Adrenal gland (tissue), 9 donors: ENCODE measurements at regions not wholly inside any gene's neighbourhood (a gene's known extent, or its start where the extent isn't known, plus 50 kb on each side); places are given as distances from the start of the nearest gene placed in this dataset.

ENCODE experiments used
- DNase-seq, 7 donors: peaks; one replicate each; pipeline ENCODE4 v3.0.0-alpha.2; 2019 to 2020
- H3K27ac ChIP-seq, 5 donors: fragments of 200-600 bp; sonication (generic) in 4 of 5; 1 replicate in 3 of 5; 2 replicates in 2 of 5; pipeline versions ENCODE4 v1.5.1 to v1.8.0; 2016 to 2020; ENCODE audit warnings: mild to moderate bottlenecking in 1 of 5
- H3K27me3 ChIP-seq: fragments of 200-600 bp; 2 replicates; pipeline ENCODE4 v1.8.0; 2021
- H3K36me3 ChIP-seq, 2 donors: fragments of 200-600 bp; replicated peaks in 1 of 2; 1 replicate in 1 of 2; 2 replicates in 1 of 2; pipeline versions ENCODE4 v1.5.1 to v1.8.0; 2018 to 2022
- H3K4me1 ChIP-seq, 2 donors: fragments of 200-600 bp; replicated peaks in 1 of 2; 1 replicate in 1 of 2; 2 replicates in 1 of 2; pipeline versions ENCODE4 v1.5.1 to v1.8.0; 2018 to 2021
- H3K4me3 ChIP-seq, 4 donors: fragments of 200-600 bp; sonication (generic) in 3 of 4; one replicate each; pipeline ENCODE4 v1.5.1; 2016 to 2018
- H3K9me3 ChIP-seq, 3 donors: fragments of 200-600 bp; sonication (generic) in 1 of 3; replicated peaks in 1 of 3; 1 replicate in 2 of 3; 2 replicates in 1 of 3; pipeline versions ENCODE4 v1.5.1 to v1.8.0; 2016 to 2021
- POLR2A ChIP-seq, 2 donors: fragments of 450-650 bp; IDR thresholded peaks; one replicate each; pipeline ENCODE4 v1.6.1; 2017; ENCODE audit warnings: antibody characterized with exemption in 2 of 2, mild to moderate bottlenecking in 2 of 2, moderate library complexity in 1 of 2
- WGBS, 4 donors: extraction: QIAGEN DNeasy Blood & Tissue Kit in 2 of 4; methylation state at CpG; one replicate each; pipeline versions ENCODE4 v1.1.5 to v1.1.7; 2013 to 2017; 5-methylcytosine and 5-hydroxymethylcytosine counted together
- intact Hi-C, 2 donors: fragments of 100-400 bp; cut with DNase I; formaldehyde crosslinking; loops; one replicate each; pipeline versions ENCODE4 v1.14.1 to v1.15.0; 2022 to 2023
- TF ChIP-seq, protein P1 (sequence below), 6 experiments: fragments of 450-650 bp in 4 of 6; fragments of 200-600 bp in 2 of 6; sonication (generic) in 1 of 6; IDR thresholded peaks; 1 replicate in 5 of 6; 2 replicates in 1 of 6; pipeline versions ENCODE4 v1.5.1 to v1.8.0; 2016 to 2021; ENCODE audit warnings: antibody characterized with exemption in 6 of 6, mild to moderate bottlenecking in 2 of 6, moderate library complexity in 1 of 6
- donor health status: healthy with polysubstance abuse.
- donor health status: Bipolar disorder and iron deficiency.
- donor health status: DM: yes; HTN: yes; CAD: no.
- donor health status: DM: no; HTN: no; CAD: no.
- donor health status: DM: no; HTN: no; CAD: no.

DNA sequence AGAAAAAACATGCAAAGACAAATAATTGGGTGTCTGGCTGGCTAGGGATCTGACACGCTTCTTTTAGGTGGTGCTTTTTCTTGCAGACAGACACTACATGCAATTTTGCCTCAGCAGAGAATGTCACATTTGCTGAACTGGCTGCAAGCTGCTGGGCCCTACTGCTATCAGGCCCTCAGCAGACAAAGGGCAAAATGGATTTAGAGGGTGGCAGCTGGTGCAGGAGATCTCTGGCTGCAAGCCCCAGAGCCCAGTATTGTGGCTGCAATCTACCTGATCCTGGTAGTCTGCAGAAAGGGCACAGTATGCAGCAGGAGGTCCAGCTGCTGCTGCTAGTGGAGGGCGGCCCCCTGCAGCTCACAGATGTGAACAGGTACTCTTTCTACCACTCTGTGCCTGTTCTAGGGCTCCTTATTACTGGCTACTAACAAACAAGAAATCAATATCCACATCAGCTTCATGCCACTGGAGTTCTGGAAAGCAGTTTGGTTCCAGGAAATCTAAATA, 796.7 kb upstream of the CELF4 start:
- TF ChIP-seq, protein P1, sequence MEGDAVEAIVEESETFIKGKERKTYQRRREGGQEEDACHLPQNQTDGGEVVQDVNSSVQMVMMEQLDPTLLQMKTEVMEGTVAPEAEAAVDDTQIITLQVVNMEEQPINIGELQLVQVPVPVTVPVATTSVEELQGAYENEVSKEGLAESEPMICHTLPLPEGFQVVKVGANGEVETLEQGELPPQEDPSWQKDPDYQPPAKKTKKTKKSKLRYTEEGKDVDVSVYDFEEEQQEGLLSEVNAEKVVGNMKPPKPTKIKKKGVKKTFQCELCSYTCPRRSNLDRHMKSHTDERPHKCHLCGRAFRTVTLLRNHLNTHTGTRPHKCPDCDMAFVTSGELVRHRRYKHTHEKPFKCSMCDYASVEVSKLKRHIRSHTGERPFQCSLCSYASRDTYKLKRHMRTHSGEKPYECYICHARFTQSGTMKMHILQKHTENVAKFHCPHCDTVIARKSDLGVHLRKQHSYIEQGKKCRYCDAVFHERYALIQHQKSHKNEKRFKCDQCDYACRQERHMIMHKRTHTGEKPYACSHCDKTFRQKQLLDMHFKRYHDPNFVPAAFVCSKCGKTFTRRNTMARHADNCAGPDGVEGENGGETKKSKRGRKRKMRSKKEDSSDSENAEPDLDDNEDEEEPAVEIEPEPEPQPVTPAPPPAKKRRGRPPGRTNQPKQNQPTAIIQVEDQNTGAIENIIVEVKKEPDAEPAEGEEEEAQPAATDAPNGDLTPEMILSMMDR (IDR thresholded peaks at IDR 0.05): no peak
- TF ChIP-seq POLR2A (IDR thresholded peaks at IDR 0.05): no peak
- no peak for DNase-seq
- Histone ChIP-seq H3K36me3 (no peaks in the 10 kb centered on the region), H3K27me3 (no peaks in the 10 kb centered on the region), H3K9me3 (no peaks in the 10 kb centered on the region), H3K4me1 (no peaks in the 10 kb centered on the region), H3K4me3 (no peak overlapping the region), H3K27ac (no peak overlapping the region)
- intact Hi-C loops: no loop called here
- 80 to 95% (median 90%) methylated on average over 1 to 2 of the region's 2 CpGs for WGBS, 4 donors

DNA sequence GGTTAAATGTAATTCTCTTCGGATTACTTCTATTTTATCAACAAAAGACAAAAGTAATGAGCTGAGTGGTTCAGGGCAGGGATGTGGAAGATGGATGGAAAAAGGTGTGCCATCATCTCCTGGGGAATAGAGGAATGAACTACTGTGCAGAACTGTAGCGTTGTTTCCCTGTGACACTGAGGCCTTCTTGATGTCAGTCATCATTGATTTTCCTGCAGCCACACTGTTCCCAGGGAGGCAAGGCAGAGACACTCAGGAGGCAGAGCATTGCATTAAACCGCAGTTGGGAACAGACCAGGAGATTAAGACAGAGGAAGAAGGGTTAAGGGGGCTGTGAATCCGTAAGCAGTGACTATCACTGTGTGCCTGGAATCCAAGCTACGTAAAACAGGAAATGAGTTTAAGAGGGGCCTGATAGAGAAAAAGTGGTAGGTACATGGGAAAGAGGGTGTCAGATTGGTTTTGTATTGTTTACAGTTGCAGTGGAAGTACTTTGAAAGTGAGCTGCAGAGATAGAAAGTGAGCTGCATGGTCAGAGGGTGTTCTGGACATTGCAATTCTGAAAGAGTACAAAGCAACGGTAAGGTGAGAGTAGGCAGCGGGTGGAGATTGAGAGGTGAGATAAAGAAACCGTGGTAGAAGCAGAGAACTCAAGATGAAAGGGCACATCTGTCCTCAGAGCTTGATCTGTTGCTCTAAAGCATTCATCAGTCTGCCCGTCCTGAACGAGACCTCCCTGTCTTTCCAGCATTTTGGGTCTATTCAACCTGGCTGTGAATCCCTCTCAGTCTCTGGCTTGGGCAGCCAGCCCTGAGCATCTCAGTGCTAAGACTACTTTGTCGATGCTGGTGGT, 793.4 kb upstream of the CELF4 start:
- TF ChIP-seq, protein P1 (IDR thresholded peaks at IDR 0.05): no peak
- TF ChIP-seq POLR2A (IDR thresholded peaks at IDR 0.05): no peak
- Histone ChIP-seq H3K27me3 (no peaks in the 10 kb centered on the region), H3K4me3 (no peak overlapping the region), H3K36me3 (no peaks in the 10 kb centered on the region), H3K9me3 (no peaks in the 10 kb centered on the region), H3K27ac (no peak overlapping the region), H3K4me1 (no peaks in the 10 kb centered on the region)
- 77 to 80% (median 79%) methylated on average over 11 of the region's 11 CpGs for WGBS, 4 donors
- intact Hi-C loops: no loop called here
- no peak for DNase-seq

DNA sequence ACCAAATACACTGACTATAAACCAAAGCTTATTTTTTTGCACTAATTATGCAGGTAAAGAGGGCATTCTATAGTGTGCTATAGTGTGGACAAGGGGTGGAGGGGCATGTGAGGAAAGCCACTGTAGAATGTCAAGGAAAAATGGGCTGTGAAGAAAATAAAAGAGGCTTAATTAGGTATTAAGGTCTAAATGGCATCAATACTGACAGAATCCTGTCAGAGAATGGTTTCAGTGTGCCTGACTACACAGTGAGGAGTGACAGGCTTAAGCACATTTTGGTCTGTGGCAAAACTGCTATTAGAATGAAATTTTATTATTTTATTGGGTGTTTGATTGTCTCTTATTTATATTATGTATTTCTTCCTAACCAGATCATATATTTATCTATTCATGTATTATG, 787.6 kb upstream of the CELF4 start:
- DNase-seq: no peak
- Histone ChIP-seq H3K27me3 (no peaks in the 10 kb centered on the region), H3K4me3 (no peak overlapping the region), H3K9me3 (no peaks in the 10 kb centered on the region), H3K36me3 (no peaks in the 10 kb centered on the region), H3K27ac (no peak overlapping the region), H3K4me1 (no peaks in the 10 kb centered on the region)
- intact Hi-C loops: no loop called here
- no peak for TF ChIP-seq POLR2A (IDR thresholded peaks at IDR 0.05)
- TF ChIP-seq, protein P1 (IDR thresholded peaks at IDR 0.05): no peak

DNA sequence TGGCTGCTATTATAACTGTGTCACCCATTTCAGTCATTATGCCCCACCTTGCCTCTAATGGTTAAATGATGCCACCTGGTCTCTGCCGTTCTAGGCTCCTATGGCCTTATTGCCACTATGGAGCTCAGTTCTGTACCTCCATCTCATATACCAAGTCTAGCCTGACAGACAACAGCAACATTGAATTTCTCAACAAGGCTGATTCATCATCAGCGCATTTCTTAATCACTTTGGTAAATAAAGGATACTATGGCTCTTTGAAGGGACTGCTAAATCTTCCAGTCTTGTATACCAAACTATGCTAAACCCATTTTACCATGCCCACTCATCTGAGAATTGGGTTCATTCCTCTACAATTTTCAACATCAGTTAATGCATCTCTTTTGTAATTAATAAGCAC, 784.5 kb upstream of the CELF4 start:
- no peak overlapping the region for H3K4me3 ChIP-seq
- TF ChIP-seq POLR2A (IDR thresholded peaks at IDR 0.05): no peak
- TF ChIP-seq, protein P1 (IDR thresholded peaks at IDR 0.05): no peak
- no peak overlapping the region for H3K27ac ChIP-seq
- intact Hi-C loops: no loop called here
- no peak for DNase-seq
- no peaks in the 10 kb centered on the region for H3K36me3 ChIP-seq
- H3K27me3 ChIP-seq: no peaks in the 10 kb centered on the region
- WGBS, 4 donors: 73 to 89% (median 85%) methylated on average over 2 of the region's 2 CpGs
- H3K9me3 ChIP-seq: no peaks in the 10 kb centered on the region
- H3K4me1 ChIP-seq: no peaks in the 10 kb centered on the region
